HEK293 (cell line): ENCODE measurements at regions not wholly inside any gene's neighbourhood (a gene's known extent, or its start where the extent isn't known, plus 50 kb on each side); places are given as distances from the start of the nearest gene placed in this dataset.

Experiments used
- CTCF ChIA-PET: fragments of 350-600 bp; formaldehyde crosslinking; extraction: SDS; loops from one replicate; lab custom pipeline; 2021; ENCODE audit warnings: antibody characterized with exemption; lab: Yijun Ruan, JAX
- POLR2A ChIA-PET: fragments of 300-600 bp; formaldehyde crosslinking; extraction: SDS; loops from one replicate; lab custom pipeline; 2020; ENCODE audit warnings: antibody characterized with exemption, inconsistent platforms; lab: Yijun Ruan, JAX
- H3K27ac ChIP-seq: fragments of 200-500 bp; sonication (Bioruptor generic); 2 replicates; pipeline ENCODE4 v1.5.1; 2014; ENCODE audit warnings: low read depth, low read length, control low read depth, inconsistent platforms; ENCODE audit errors: extremely low read depth
- H3K36me3 ChIP-seq, 2 experiments: fragments of 200-500 bp in 1 of 2; sonication (Bioruptor generic) in 1 of 2; 1 replicate in 1 of 2; 2 replicates in 1 of 2; pipeline ENCODE4 v1.5.1; 2014 to 2017; ENCODE audit warnings: inconsistent platforms in 2 of 2, low read length in 2 of 2; ENCODE audit not compliant: control insufficient read depth in 2 of 2, insufficient read depth in 1 of 2
- H3K4me1 ChIP-seq: fragments of 200-500 bp; sonication (Bioruptor generic); 2 replicates; pipeline ENCODE4 v1.5.1; 2014; ENCODE audit warnings: mild to moderate bottlenecking, low read length, inconsistent platforms; ENCODE audit not compliant: control insufficient read depth, insufficient read depth
- H3K4me3 ChIP-seq: 2 replicates; pipeline ENCODE4 v1.5.1; 2011; ENCODE audit warnings: low read depth, mild to moderate bottlenecking, control low read depth, low read length, moderate library complexity
- H3K9me3 ChIP-seq: fragments of 200-500 bp; sonication (Bioruptor generic); 2 replicates; pipeline ENCODE4 v1.5.1; 2014; ENCODE audit warnings: low read depth, low read length, inconsistent platforms; ENCODE audit not compliant: control insufficient read depth, insufficient read depth
- KLF10 ChIP-seq: fragments of 450-650 bp; IDR thresholded peaks from 2 replicates; pipeline ENCODE4 v1.5.1; 2018; ENCODE audit warnings: missing biosample characterization, mild to moderate bottlenecking, missing genetic modification characterization
- KLF8 ChIP-seq: fragments of 450-650 bp; formaldehyde crosslinking; IDR thresholded peaks from 2 replicates; pipeline ENCODE4 v1.5.1; 2016; ENCODE audit warnings: missing biosample characterization, missing genetic modification characterization
- OSR2 ChIP-seq: fragments of 450-650 bp; formaldehyde crosslinking; IDR thresholded peaks from 2 replicates; pipeline ENCODE4 v1.5.1; 2016; ENCODE audit warnings: missing biosample characterization, missing genetic modification characterization
- ZBTB7A ChIP-seq: fragments of 450-650 bp; formaldehyde crosslinking; IDR thresholded peaks from 2 replicates; pipeline ENCODE4 v1.5.1; 2016; ENCODE audit warnings: low read depth, missing biosample characterization, missing genetic modification characterization
- ZFP41 ChIP-seq: fragments of 450-650 bp; formaldehyde crosslinking; IDR thresholded peaks from 2 replicates; pipeline ENCODE4 v1.5.1; 2016; ENCODE audit warnings: missing biosample characterization, missing genetic modification characterization, borderline replicate concordance
- ZNF114 ChIP-seq: fragments of 450-650 bp; formaldehyde crosslinking; IDR thresholded peaks from 2 replicates; pipeline ENCODE4 v1.5.0; 2017; ENCODE audit warnings: missing biosample characterization, missing genetic modification characterization
- ZNF175 ChIP-seq: fragments of 450-650 bp; formaldehyde crosslinking; IDR thresholded peaks from 2 replicates; pipeline ENCODE4 v1.5.1; 2016; ENCODE audit warnings: missing biosample characterization, missing genetic modification characterization
- ZNF2 ChIP-seq: fragments of 450-650 bp; formaldehyde crosslinking; IDR thresholded peaks from 2 replicates; pipeline ENCODE4 v1.5.1; 2016; ENCODE audit warnings: missing biosample characterization, missing genetic modification characterization
- ZNF214 ChIP-seq: fragments of 450-650 bp; formaldehyde crosslinking; IDR thresholded peaks from 2 replicates; pipeline ENCODE4 v1.5.1; 2017; ENCODE audit warnings: missing biosample characterization, mild to moderate bottlenecking, missing genetic modification characterization, borderline replicate concordance
- ZNF221 ChIP-seq: fragments of 450-650 bp; formaldehyde crosslinking; IDR thresholded peaks from 2 replicates; pipeline ENCODE4 v1.5.1; 2017; ENCODE audit warnings: missing biosample characterization, missing genetic modification characterization, borderline replicate concordance
- ZNF24 ChIP-seq: fragments of 450-650 bp; formaldehyde crosslinking; IDR thresholded peaks from 2 replicates; pipeline ENCODE4 v1.5.1; 2016; ENCODE audit warnings: missing biosample characterization, missing genetic modification characterization
- ZNF366 ChIP-seq: fragments of 450-650 bp; formaldehyde crosslinking; conservative IDR thresholded peaks from 2 replicates; pipeline ENCODE4 v1.5.1; 2016; ENCODE audit warnings: missing biosample characterization, missing genetic modification characterization
- ZNF394 ChIP-seq: fragments of 450-650 bp; formaldehyde crosslinking; IDR thresholded peaks from 2 replicates; pipeline ENCODE4 v1.5.1; 2016; ENCODE audit warnings: missing biosample characterization, missing genetic modification characterization, mild to moderate bottlenecking, moderate library complexity, borderline replicate concordance
- ZNF398 ChIP-seq: fragments of 450-650 bp; formaldehyde crosslinking; IDR thresholded peaks from 2 replicates; pipeline ENCODE4 v1.5.1; 2017; ENCODE audit warnings: missing biosample characterization, missing genetic modification characterization
- ZNF416 ChIP-seq: fragments of 450-650 bp; formaldehyde crosslinking; IDR thresholded peaks from 2 replicates; pipeline ENCODE4 v1.5.1; 2016; ENCODE audit warnings: missing biosample characterization, missing genetic modification characterization
- ZNF433 ChIP-seq: fragments of 450-650 bp; formaldehyde crosslinking; IDR thresholded peaks from 2 replicates; pipeline ENCODE4 v1.5.1; 2016; ENCODE audit warnings: missing biosample characterization, missing genetic modification characterization, low read depth
- ZNF610 ChIP-seq: fragments of 450-650 bp; formaldehyde crosslinking; IDR thresholded peaks from 2 replicates; pipeline ENCODE4 v1.5.1; 2016; ENCODE audit warnings: missing biosample characterization, missing genetic modification characterization, borderline replicate concordance
- ZNF626 ChIP-seq: fragments of 450-650 bp; sonication (Bioruptor Pico); formaldehyde crosslinking; IDR thresholded peaks from 2 replicates; pipeline ENCODE4 v1.5.1; 2018; ENCODE audit warnings: missing biosample characterization, missing genetic modification characterization, inconsistent platforms
- ZNF664 ChIP-seq: fragments of 450-650 bp; formaldehyde crosslinking; IDR thresholded peaks from 2 replicates; pipeline ENCODE4 v1.5.1; 2016; ENCODE audit warnings: missing biosample characterization, missing genetic modification characterization
- ZNF707 ChIP-seq: fragments of 450-650 bp; formaldehyde crosslinking; IDR thresholded peaks from 2 replicates; pipeline ENCODE4 v1.5.1; 2016; ENCODE audit warnings: missing biosample characterization, missing genetic modification characterization
- ZNF777 ChIP-seq: fragments of 450-650 bp; formaldehyde crosslinking; IDR thresholded peaks from 2 replicates; pipeline ENCODE4 v1.5.1; 2017; ENCODE audit warnings: missing biosample characterization, missing genetic modification characterization, borderline replicate concordance
- TF ChIP-seq, protein P1 (sequence below): fragments of 450-650 bp; formaldehyde crosslinking; IDR thresholded peaks from 2 replicates; pipeline ENCODE4 v1.5.1; 2016; ENCODE audit warnings: missing biosample characterization, missing genetic modification characterization
- TF ChIP-seq, protein P2 (sequence below): fragments of 450-650 bp; formaldehyde crosslinking; IDR thresholded peaks from 2 replicates; pipeline ENCODE4 v1.5.1; 2016; ENCODE audit warnings: missing biosample characterization, missing genetic modification characterization, low read depth
- TF ChIP-seq, protein P3 (sequence below): fragments of 450-650 bp; formaldehyde crosslinking; IDR thresholded peaks from 2 replicates; pipeline ENCODE4 v1.5.1; 2016; ENCODE audit warnings: missing biosample characterization, missing genetic modification characterization

DNA sequence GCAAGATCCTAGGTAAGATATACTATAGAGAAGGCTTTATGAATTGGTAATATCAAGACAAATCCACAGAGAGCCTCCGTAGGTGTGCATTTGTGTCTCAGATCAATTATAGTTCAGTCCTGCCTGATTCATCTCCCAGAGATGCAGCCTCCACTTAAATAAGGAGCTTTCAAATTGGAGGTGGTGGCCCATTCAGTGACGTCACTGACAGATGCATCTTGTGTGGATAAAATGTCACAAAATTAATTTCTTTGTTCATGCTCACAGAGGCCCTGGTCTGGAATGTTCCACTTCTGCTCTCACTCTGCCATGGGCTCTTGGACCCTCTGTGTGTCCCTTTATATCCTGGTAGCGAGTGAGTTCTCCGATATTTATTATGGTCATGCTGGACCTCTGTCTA, 157.1 kb upstream of the PRSS58 start:
- no peaks in the 10 kb centered on the region for H3K36me3 ChIP-seq
- ChIA-PET CTCF (interaction anchor here (0.6 to 1.3 kb wide), 8 partner anchors 8 to 87 kb away, joined by 3 to 5 read pairs (median 4); no protein-coding TSS in a partner anchor), POLR2A (no interaction called here)
- H3K4me1 ChIP-seq = no peaks in the 10 kb centered on the region
- H3K9me3 ChIP-seq = no peaks in the 10 kb centered on the region
- H3K27ac ChIP-seq = no peak overlapping the region
- no peak for TF ChIP-seq ZNF626 (tag by site-specific recombination)
- H3K4me3 ChIP-seq = no peak overlapping the region

DNA sequence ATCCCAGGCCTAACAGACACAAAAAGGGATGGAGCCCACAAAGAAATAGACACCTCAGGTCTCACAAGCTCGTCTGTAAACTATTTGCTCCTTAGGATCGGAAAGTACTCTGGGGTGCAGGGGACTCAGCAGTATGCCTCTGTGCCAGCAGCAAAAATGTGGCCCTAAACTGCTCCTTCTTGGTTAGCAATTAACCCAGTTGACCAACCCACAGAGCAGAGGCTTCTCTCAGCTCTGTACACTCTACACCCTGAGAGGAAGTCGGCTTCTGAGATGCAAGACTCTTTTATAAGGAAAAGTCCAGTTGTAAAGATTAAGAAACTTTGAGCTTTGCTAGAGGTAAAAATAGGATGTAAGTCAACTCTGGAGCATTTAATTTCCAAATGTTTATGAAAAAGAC, 156.3 kb upstream of the PRSS58 start:
- ChIA-PET CTCF (interaction anchor here (0.9 to 1.6 kb wide), 10 partner anchors 11 to 368 kb away, joined by 3 to 5 read pairs (median 4); no protein-coding TSS in a partner anchor), POLR2A (no interaction called here)
- Histone ChIP-seq H3K4me3 (no peak overlapping the region), H3K9me3 (no peaks in the 10 kb centered on the region), H3K4me1 (no peaks in the 10 kb centered on the region), H3K36me3 (no peaks in the 10 kb centered on the region), H3K27ac (no peak overlapping the region)
- TF ChIP-seq ZNF366 (no peak), ZNF610 (tag by site-specific recombination) (no peak), ZNF433 (no peak), KLF10 (tag by site-specific recombination) (no peak), ZNF664 (no peak), ZNF394 (tag by site-specific recombination) (no peak), ZNF114 (tag by site-specific recombination) (no peak), ZNF2 (tag by site-specific recombination) (no peak), OSR2 (no peak), ZNF175 (tag by site-specific recombination) (no peak), KLF8 (no peak), ZNF707 (tag by site-specific recombination) (no peak), ZFP41 (tag by site-specific recombination) (no peak), ZNF777 (tag by site-specific recombination) (no peak)
- TF ChIP-seq, protein P1, sequence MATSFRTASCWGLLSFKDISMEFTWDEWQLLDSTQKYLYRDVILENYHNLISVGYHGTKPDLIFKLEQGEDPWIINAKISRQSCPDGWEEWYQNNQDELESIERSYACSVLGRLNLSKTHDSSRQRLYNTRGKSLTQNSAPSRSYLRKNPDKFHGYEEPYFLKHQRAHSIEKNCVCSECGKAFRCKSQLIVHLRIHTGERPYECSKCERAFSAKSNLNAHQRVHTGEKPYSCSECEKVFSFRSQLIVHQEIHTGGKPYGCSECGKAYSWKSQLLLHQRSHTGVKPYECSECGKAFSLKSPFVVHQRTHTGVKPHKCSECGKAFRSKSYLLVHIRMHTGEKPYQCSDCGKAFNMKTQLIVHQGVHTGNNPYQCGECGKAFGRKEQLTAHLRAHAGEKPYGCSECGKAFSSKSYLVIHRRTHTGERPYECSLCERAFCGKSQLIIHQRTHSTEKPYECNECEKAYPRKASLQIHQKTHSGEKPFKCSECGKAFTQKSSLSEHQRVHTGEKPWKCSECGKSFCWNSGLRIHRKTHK (tag by site-specific recombination) = no peak

GRCh38 chr7:142413280-142414000, 155.6 kb upstream of the PRSS58 start:
- no peak for TF ChIP-seq ZNF24 (tag by site-specific recombination)
- TF ChIP-seq ZNF221 (tag by site-specific recombination) = no peak
- no peak for TF ChIP-seq ZBTB7A (tag by site-specific recombination)
- TF ChIP-seq, protein P2, sequence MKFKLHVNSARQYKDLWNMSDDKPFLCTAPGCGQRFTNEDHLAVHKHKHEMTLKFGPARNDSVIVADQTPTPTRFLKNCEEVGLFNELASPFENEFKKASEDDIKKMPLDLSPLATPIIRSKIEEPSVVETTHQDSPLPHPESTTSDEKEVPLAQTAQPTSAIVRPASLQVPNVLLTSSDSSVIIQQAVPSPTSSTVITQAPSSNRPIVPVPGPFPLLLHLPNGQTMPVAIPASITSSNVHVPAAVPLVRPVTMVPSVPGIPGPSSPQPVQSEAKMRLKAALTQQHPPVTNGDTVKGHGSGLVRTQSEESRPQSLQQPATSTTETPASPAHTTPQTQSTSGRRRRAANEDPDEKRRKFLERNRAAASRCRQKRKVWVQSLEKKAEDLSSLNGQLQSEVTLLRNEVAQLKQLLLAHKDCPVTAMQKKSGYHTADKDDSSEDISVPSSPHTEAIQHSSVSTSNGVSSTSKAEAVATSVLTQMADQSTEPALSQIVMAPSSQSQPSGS (tag by site-specific recombination) = no peak
- no peak for TF ChIP-seq ZNF214
- TF ChIP-seq, protein P3, sequence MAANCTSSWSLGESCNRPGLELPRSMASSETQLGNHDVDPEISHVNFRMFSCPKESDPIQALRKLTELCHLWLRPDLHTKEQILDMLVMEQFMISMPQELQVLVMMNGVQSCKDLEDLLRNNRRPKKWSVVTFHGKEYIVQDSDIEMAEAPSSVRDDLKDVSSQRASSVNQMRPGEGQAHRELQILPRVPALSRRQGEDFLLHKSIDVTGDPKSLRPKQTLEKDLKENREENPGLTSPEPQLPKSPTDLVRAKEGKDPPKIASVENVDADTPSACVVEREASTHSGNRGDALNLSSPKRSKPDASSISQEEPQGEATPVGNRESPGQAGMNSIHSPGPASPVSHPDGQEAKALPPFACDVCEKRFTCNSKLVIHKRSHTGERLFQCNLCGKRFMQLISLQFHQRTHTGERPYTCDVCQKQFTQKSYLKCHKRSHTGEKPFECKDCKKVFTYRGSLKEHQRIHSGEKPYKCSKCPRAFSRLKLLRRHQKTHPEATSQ (tag by site-specific recombination) = no peak
- TF ChIP-seq ZNF398 (tag by site-specific recombination) = no peak
- no peak for TF ChIP-seq ZNF416 (tag by site-specific recombination)
- TF ChIP-seq, all 188 proteins: peak for 0
- ChIA-PET POLR2A (no interaction called here), CTCF (interaction anchor here (0.5 to 1.6 kb wide), 29 partner anchors 8 to 762 kb away, joined by 3 to 9 read pairs (median 3); no protein-coding TSS in a partner anchor)
- no peak overlapping the region for H3K27ac ChIP-seq
- no peak overlapping the region for H3K4me3 ChIP-seq
- no peaks in the 10 kb centered on the region for H3K4me1 ChIP-seq
- no peaks in the 10 kb centered on the region for H3K9me3 ChIP-seq
- H3K36me3 ChIP-seq = no peaks in the 10 kb centered on the region
